ENCODE measurements at regions not wholly inside any gene's neighbourhood (a gene's known extent, or its start where the extent isn't known, plus 50 kb on each side); places are given as distances from the start of the nearest gene placed in this dataset.

GRCh38 chr3:27573780-27574437 lies 89.7 kb upstream of the SLC4A7 start:
- no CpG with 5 or more reads among the region's 5 CpGs for WGBS, 2 donors (ENCODE audit: extremely low coverage in 2 of 2, insufficient read length in 2 of 2, insufficient replicate concordance in 1 of 2)

GRCh38 chr3:27573138-27573537 lies 89.0 kb upstream of the SLC4A7 start:
- Histone ChIP-seq H2AK5ac (ENCODE audit: low read depth, low read length) (no peak overlapping the region), H3K27me3 (ENCODE audit: control insufficient read depth in 3 of 3, insufficient read depth in 3 of 3, low read depth in 1 of 3, low read length in 3 of 3) (no peaks in the 10 kb centered on the region), H3K4me1 (ENCODE audit: control insufficient read depth in 2 of 2, insufficient read depth in 1 of 2, low read depth in 1 of 2, low read length in 2 of 2) (peaks cover 0 to 6% of the 10 kb centered on the region in 2 donors), H3K9me3 (replicated peaks in 1 of 2; ENCODE audit: control insufficient read depth in 2 of 2, insufficient read depth in 1 of 2, low read depth in 1 of 2, low read length in 2 of 2) (no peaks in the 10 kb centered on the region), H4K8ac (ENCODE audit: low read depth, low read length) (no peak overlapping the region), H3K18ac (ENCODE audit: low read length) (no peak overlapping the region), H3K4me2 (ENCODE audit: insufficient read depth, low read length, poor library complexity, severe bottlenecking) (no peak overlapping the region), H2BK120ac (ENCODE audit: low read depth, low read length) (no peak overlapping the region), H3K36me3 (replicated peaks in 1 of 2; ENCODE audit: control insufficient read depth in 2 of 2, insufficient read depth in 2 of 2, low read length in 2 of 2) (no peaks in the 10 kb centered on the region), H2BK15ac (ENCODE audit: low read length) (no peak overlapping the region), H3K27ac (replicated peaks; ENCODE audit: low read length) (no peak overlapping the region), H3K79me1 (ENCODE audit: low read depth, low read length) (no peaks in the 10 kb centered on the region), H3K9ac (ENCODE audit: low read depth, low read length, poor library complexity) (no peak overlapping the region), H3K14ac (ENCODE audit: low read length) (no peak overlapping the region), H3K4me3 (ENCODE audit: low read length in 2 of 2) (no peak overlapping the region), H4K91ac (ENCODE audit: low read depth, low read length, poor library complexity) (no peak overlapping the region), H2AFZ (ENCODE audit: low read length) (no peak overlapping the region), H2BK12ac (ENCODE audit: low read length) (no peak overlapping the region), H3K4ac (ENCODE audit: low read length) (no peak overlapping the region), H2BK5ac (ENCODE audit: low read length) (no peak overlapping the region), H3K23ac (ENCODE audit: low read depth, low read length, poor library complexity) (no peak overlapping the region)
- no peak for DNase-seq (ENCODE audit: low spot score)
- no CpG with 5 or more reads among the region's 3 CpGs for WGBS, 2 donors (ENCODE audit: extremely low coverage in 2 of 2, insufficient read length in 2 of 2, insufficient replicate concordance in 1 of 2)

More at GRCh38 chr3:27573780-27574437, 89.7 kb upstream of the SLC4A7 start:
- H3K18ac ChIP-seq (ENCODE audit: low read length), result no peak overlapping the region
- no peak overlapping the region for H3K4ac ChIP-seq (ENCODE audit: low read length)
- no peak overlapping the region for H2AK5ac ChIP-seq (ENCODE audit: low read depth, low read length)
- no peak overlapping the region for H2BK120ac ChIP-seq (ENCODE audit: low read depth, low read length)
- H4K91ac ChIP-seq (ENCODE audit: low read depth, low read length, poor library complexity), result no peak overlapping the region
- no peaks in the 10 kb centered on the region for H3K9me3 ChIP-seq (replicated peaks in 1 of 2; ENCODE audit: control insufficient read depth in 2 of 2, insufficient read depth in 1 of 2, low read depth in 1 of 2, low read length in 2 of 2)
- no peak overlapping the region for H3K14ac ChIP-seq (ENCODE audit: low read length)
- no peak overlapping the region for H2BK15ac ChIP-seq (ENCODE audit: low read length)
- no peak overlapping the region for H2AFZ ChIP-seq (ENCODE audit: low read length)
- no peak overlapping the region for H3K23ac ChIP-seq (ENCODE audit: low read depth, low read length, poor library complexity)
- H3K27ac ChIP-seq (replicated peaks; ENCODE audit: low read length), result no peak overlapping the region
- no peak for DNase-seq (ENCODE audit: low spot score)
- no peak overlapping the region for H2BK12ac ChIP-seq (ENCODE audit: low read length)
- no peaks in the 10 kb centered on the region for H3K79me1 ChIP-seq (ENCODE audit: low read depth, low read length)
- H2BK5ac ChIP-seq (ENCODE audit: low read length), result no peak overlapping the region
- H4K8ac ChIP-seq (ENCODE audit: low read depth, low read length), result no peak overlapping the region
- no peak overlapping the region for H3K4me3 ChIP-seq (ENCODE audit: low read length in 2 of 2)
- no peaks in the 10 kb centered on the region for H3K27me3 ChIP-seq (ENCODE audit: control insufficient read depth in 3 of 3, insufficient read depth in 3 of 3, low read depth in 1 of 3, low read length in 3 of 3)
- H3K4me2 ChIP-seq (ENCODE audit: insufficient read depth, low read length, poor library complexity, severe bottlenecking), result no peak overlapping the region
- H3K9ac ChIP-seq (ENCODE audit: low read depth, low read length, poor library complexity), result no peak overlapping the region
- H3K36me3 ChIP-seq (replicated peaks in 1 of 2; ENCODE audit: control insufficient read depth in 2 of 2, insufficient read depth in 2 of 2, low read length in 2 of 2), result no peaks in the 10 kb centered on the region
- H3K4me1 ChIP-seq (ENCODE audit: control insufficient read depth in 2 of 2, insufficient read depth in 1 of 2, low read depth in 1 of 2, low read length in 2 of 2), result peaks cover 0 to 6% of the 10 kb centered on the region in 2 donors

- Histone ChIP-seq H3K79me1 (ENCODE audit: low read depth, low read length) (no peaks in the 10 kb centered on the region), H3K4ac (ENCODE audit: low read length) (no peak overlapping the region), H3K4me3 (ENCODE audit: low read length in 2 of 2) (no peak overlapping the region), H3K23ac (ENCODE audit: low read depth, low read length, poor library complexity) (no peak overlapping the region), H3K36me3 (replicated peaks in 1 of 2; ENCODE audit: control insufficient read depth in 2 of 2, insufficient read depth in 2 of 2, low read length in 2 of 2) (no peaks in the 10 kb centered on the region), H3K14ac (ENCODE audit: low read length) (no peak overlapping the region), H2AFZ (ENCODE audit: low read length) (no peak overlapping the region), H2BK5ac (ENCODE audit: low read length) (no peak overlapping the region), H2BK15ac (ENCODE audit: low read length) (no peak overlapping the region), H3K4me2 (ENCODE audit: insufficient read depth, low read length, poor library complexity, severe bottlenecking) (no peak overlapping the region), H3K27ac (replicated peaks; ENCODE audit: low read length) (no peak overlapping the region), H3K9ac (ENCODE audit: low read depth, low read length, poor library complexity) (no peak overlapping the region), H4K91ac (ENCODE audit: low read depth, low read length, poor library complexity) (no peak overlapping the region), H3K27me3 (ENCODE audit: control insufficient read depth in 3 of 3, insufficient read depth in 3 of 3, low read depth in 1 of 3, low read length in 3 of 3) (no peaks in the 10 kb centered on the region), H2BK120ac (ENCODE audit: low read depth, low read length) (no peak overlapping the region), H2BK12ac (ENCODE audit: low read length) (no peak overlapping the region), H3K9me3 (replicated peaks in 1 of 2; ENCODE audit: control insufficient read depth in 2 of 2, insufficient read depth in 1 of 2, low read depth in 1 of 2, low read length in 2 of 2) (no peaks in the 10 kb centered on the region), H3K18ac (ENCODE audit: low read length) (no peak overlapping the region), H3K4me1 (ENCODE audit: control insufficient read depth in 2 of 2, insufficient read depth in 1 of 2, low read depth in 1 of 2, low read length in 2 of 2) (peaks cover 0 to 6% of the 10 kb centered on the region in 2 donors), H4K8ac (ENCODE audit: low read depth, low read length) (no peak overlapping the region), H2AK5ac (ENCODE audit: low read depth, low read length) (no peak overlapping the region)
- no peak for DNase-seq (ENCODE audit: low spot score)
- WGBS, 2 donors (ENCODE audit: extremely low coverage in 2 of 2, insufficient read length in 2 of 2, insufficient replicate concordance in 1 of 2), result no CpG with 5 or more reads among the region's 2 CpGs
Measured at GRCh38 chr3:27571345-27571744, 87.2 kb upstream of the SLC4A7 start.

- DNase-seq (ENCODE audit: low spot score), result no peak
- no peaks in the 10 kb centered on the region for H3K36me3 ChIP-seq (replicated peaks in 1 of 2; ENCODE audit: control insufficient read depth in 2 of 2, insufficient read depth in 2 of 2, low read length in 2 of 2)
Measured at GRCh38 chr3:27570421-27571106, 86.4 kb upstream of the SLC4A7 start.

More at GRCh38 chr3:27570421-27571106, 86.4 kb upstream of the SLC4A7 start:
- Histone ChIP-seq H2BK15ac (ENCODE audit: low read length) (no peak overlapping the region), H4K91ac (ENCODE audit: low read depth, low read length, poor library complexity) (no peak overlapping the region), H3K4ac (ENCODE audit: low read length) (no peak overlapping the region), H3K79me1 (ENCODE audit: low read depth, low read length) (no peaks in the 10 kb centered on the region), H4K8ac (ENCODE audit: low read depth, low read length) (no peak overlapping the region), H3K9ac (ENCODE audit: low read depth, low read length, poor library complexity) (no peak overlapping the region), H3K4me2 (ENCODE audit: insufficient read depth, low read length, poor library complexity, severe bottlenecking) (no peak overlapping the region), H2AFZ (ENCODE audit: low read length) (no peak overlapping the region), H3K4me1 (ENCODE audit: control insufficient read depth in 2 of 2, insufficient read depth in 1 of 2, low read depth in 1 of 2, low read length in 2 of 2) (peaks cover 0 to 6% of the 10 kb centered on the region in 2 donors), H2AK5ac (ENCODE audit: low read depth, low read length) (no peak overlapping the region), H2BK5ac (ENCODE audit: low read length) (no peak overlapping the region), H2BK120ac (ENCODE audit: low read depth, low read length) (no peak overlapping the region), H3K23ac (ENCODE audit: low read depth, low read length, poor library complexity) (no peak overlapping the region), H3K27ac (replicated peaks; ENCODE audit: low read length) (no peak overlapping the region), H3K18ac (ENCODE audit: low read length) (no peak overlapping the region), H3K27me3 (ENCODE audit: control insufficient read depth in 3 of 3, insufficient read depth in 3 of 3, low read depth in 1 of 3, low read length in 3 of 3) (no peaks in the 10 kb centered on the region), H3K14ac (ENCODE audit: low read length) (no peak overlapping the region), H3K4me3 (ENCODE audit: low read length in 2 of 2) (no peak overlapping the region), H3K9me3 (replicated peaks in 1 of 2; ENCODE audit: control insufficient read depth in 2 of 2, insufficient read depth in 1 of 2, low read depth in 1 of 2, low read length in 2 of 2) (no peaks in the 10 kb centered on the region), H2BK12ac (ENCODE audit: low read length) (no peak overlapping the region)
- WGBS, 2 donors (ENCODE audit: extremely low coverage in 2 of 2, insufficient read length in 2 of 2, insufficient replicate concordance in 1 of 2), result no CpG with 5 or more reads among the region's 4 CpGs

Measured in neuronal stem cell (in vitro differentiated cells).